A673 (cell line): ENCODE measurements at regions not wholly inside any gene's neighbourhood (a gene's known extent, or its start where the extent isn't known, plus 50 kb on each side); places are given as distances from the start of the nearest gene placed in this dataset.

Source experiments
- CTCF ChIP-seq: fragments of 300-800, 200-600 bp; sonication (generic); conservative IDR thresholded peaks from 2 replicates; pipeline ENCODE4 v1.5.1; 2017; ENCODE audit warnings: low read depth, mild to moderate bottlenecking, antibody characterized with exemption, low read length, moderate library complexity, mixed read lengths
- EZH2 ChIP-seq: fragments of 200-600 bp; sonication (generic); IDR thresholded peaks from 2 replicates; pipeline ENCODE4 v1.6.1; 2017; ENCODE audit warnings: borderline replicate concordance, low read depth, mild to moderate bottlenecking, mixed read lengths, antibody characterized with exemption, low read length; ENCODE audit not compliant: poor library complexity, severe bottlenecking

DNA sequence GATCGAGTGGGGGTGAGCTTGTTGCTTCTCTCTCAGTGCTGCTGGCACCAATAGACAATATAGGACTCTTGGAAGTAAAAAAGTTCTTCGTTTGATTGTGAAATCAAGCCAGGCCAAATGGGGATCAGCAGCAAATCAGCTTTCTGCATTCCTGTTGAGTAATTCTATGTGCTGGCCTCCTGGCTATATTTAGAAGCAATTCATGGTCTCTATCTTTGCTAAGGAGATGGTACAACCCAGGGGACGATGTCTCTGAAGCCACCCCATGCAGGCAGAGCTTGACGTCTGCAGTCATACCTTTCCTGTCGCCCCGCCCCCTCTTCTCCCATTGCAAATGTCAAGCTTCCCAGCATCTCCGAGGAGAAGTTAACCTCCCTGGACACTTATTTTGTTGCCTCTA lies 199.1 kb downstream of the SCP2D1 start:
- TF ChIP-seq CTCF (no peak), EZH2 (no peak)
